Ishikawa (cell line): ENCODE measurements at regions not wholly inside any gene's neighbourhood (a gene's known extent, or its start where the extent isn't known, plus 50 kb on each side); places are given as distances from the start of the nearest gene placed in this dataset.

ENCODE experiments used
- EP300 ChIP-seq: IDR thresholded peaks from 2 replicates; pipeline ENCODE4 v1.6.1; 2012; ENCODE audit warnings: borderline replicate concordance
- TAF1 ChIP-seq: IDR thresholded peaks from 2 replicates; pipeline ENCODE4 v1.6.1; 2012; ENCODE audit warnings: low read depth, mild to moderate bottlenecking
- TEAD4 ChIP-seq: IDR thresholded peaks from 2 replicates; pipeline ENCODE4 v1.6.1; 2012

DNA sequence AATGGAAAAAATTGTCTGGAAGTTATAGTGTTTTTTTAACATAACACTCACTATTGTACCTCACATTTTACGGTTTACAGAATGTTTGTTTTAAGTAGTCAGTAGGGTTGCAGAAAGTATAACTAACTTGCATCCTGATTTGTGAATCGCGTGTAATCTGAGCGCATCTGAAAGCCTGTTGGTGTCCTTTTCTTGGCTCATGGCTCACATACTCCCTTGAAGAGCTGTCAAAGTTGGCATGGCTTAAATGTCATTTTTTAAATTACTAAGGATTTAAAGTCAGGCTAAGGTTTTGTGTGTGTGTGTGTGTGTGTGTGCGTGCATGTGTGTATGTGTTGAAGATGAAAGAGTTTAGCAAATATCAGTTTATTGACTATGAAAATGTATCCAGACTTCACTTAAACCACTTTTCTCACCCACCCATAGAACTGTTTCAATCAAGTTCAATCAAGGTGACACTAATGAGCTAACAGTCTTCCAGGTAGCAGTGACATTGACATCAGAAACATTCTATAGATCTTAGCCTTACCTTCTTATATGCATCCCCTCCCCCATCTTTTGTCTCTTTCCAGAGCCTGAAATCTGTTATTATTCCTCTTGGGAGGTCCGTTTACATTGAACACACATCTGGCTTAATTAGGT, 480.4 kb upstream of the SGCG start:
- TF ChIP-seq EP300 (no peak), TAF1 (no peak), TEAD4 (no peak)
